Glutamatergic neuron (in vitro differentiated cells): ENCODE measurements at regions not wholly inside any gene's neighbourhood (a gene's known extent, or its start where the extent isn't known, plus 50 kb on each side); places are given as distances from the start of the nearest gene placed in this dataset.
"Not testable (repeated sequence)": the region's sequence is repeated elsewhere in the genome, so short reads cannot be mapped to it uniquely, and the experiment has no call there.

Source experiments
- DNase-seq: peaks from one replicate; pipeline ENCODE4 v3.0.0; 2022
- H3K27ac Mint-ChIP-seq: one replicate; pipeline ENCODE4 v1.8.0; 2020; ENCODE audit warnings: mild to moderate bottlenecking, mixed read lengths, inconsistent platforms; ENCODE audit not compliant: unreplicated experiment
- H3K27me3 Mint-ChIP-seq: one replicate; pipeline ENCODE4 v1.8.0; 2020; ENCODE audit warnings: mild to moderate bottlenecking, moderate library complexity, mixed read lengths, inconsistent platforms; ENCODE audit not compliant: unreplicated experiment
- H3K36me3 Mint-ChIP-seq: one replicate; pipeline ENCODE4 v1.8.0; 2020; ENCODE audit warnings: mild to moderate bottlenecking, mixed read lengths, inconsistent platforms; ENCODE audit not compliant: unreplicated experiment
- H3K4me1 Mint-ChIP-seq: one replicate; pipeline ENCODE4 v1.8.0; 2020; ENCODE audit warnings: mild to moderate bottlenecking, low read depth, mixed read lengths, inconsistent platforms; ENCODE audit not compliant: unreplicated experiment
- H3K4me3 Mint-ChIP-seq: one replicate; pipeline ENCODE4 v1.8.0; 2020; ENCODE audit warnings: mild to moderate bottlenecking, mixed read lengths, inconsistent platforms; ENCODE audit not compliant: unreplicated experiment
- H3K9me3 Mint-ChIP-seq: one replicate; pipeline ENCODE4 v1.8.0; 2020; ENCODE audit warnings: mild to moderate bottlenecking, moderate library complexity, mixed read lengths, inconsistent platforms; ENCODE audit not compliant: unreplicated experiment
- CTCF ChIP-seq: fragments of 200-600 bp; sonication (generic); IDR thresholded peaks from one replicate; pipeline ENCODE4 v1.5.0; 2021; ENCODE audit not compliant: partially characterized antibody, unreplicated experiment

GRCh38 chr5:116880150-116880549 is 305.5 kb upstream of the SEMA6A start:
- H3K36me3 Mint-ChIP-seq: no peaks in the 10 kb centered on the region
- peaks cover 3% of the 10 kb centered on the region for H3K4me1 Mint-ChIP-seq
- no peak overlapping the region for H3K27ac Mint-ChIP-seq
- no peak for DNase-seq
- no peak overlapping the region for H3K4me3 Mint-ChIP-seq
- TF ChIP-seq CTCF: no peak
- peaks cover 4% of the 10 kb centered on the region for H3K27me3 Mint-ChIP-seq
- no peaks in the 10 kb centered on the region for H3K9me3 Mint-ChIP-seq

GRCh38 chr5:116876240-116876840 is 301.7 kb upstream of the SEMA6A start:
- DNase-seq: no peak
- TF ChIP-seq CTCF: no peak
- H3K36me3 Mint-ChIP-seq: no peaks in the 10 kb centered on the region
- H3K27me3 Mint-ChIP-seq: no peaks in the 10 kb centered on the region
- no peaks in the 10 kb centered on the region for H3K9me3 Mint-ChIP-seq
- H3K27ac Mint-ChIP-seq: no peak overlapping the region
- H3K4me3 Mint-ChIP-seq: no peak overlapping the region
- no peaks in the 10 kb centered on the region for H3K4me1 Mint-ChIP-seq

- peaks cover 1% of the 10 kb centered on the region for H3K9me3 Mint-ChIP-seq
- H3K27ac Mint-ChIP-seq: no peak overlapping the region
- DNase-seq: no peak
- peaks cover 13% of the 10 kb centered on the region for H3K36me3 Mint-ChIP-seq
- H3K4me3 Mint-ChIP-seq: no peak overlapping the region
- no peak for TF ChIP-seq CTCF
- H3K4me1 Mint-ChIP-seq: no peaks in the 10 kb centered on the region
- H3K27me3 Mint-ChIP-seq: no peaks in the 10 kb centered on the region
These were observed 298.4 kb upstream of the SEMA6A start for GRCh38 chr5:116872986-116873385.

GRCh38 chr5:116872486-116872885 is 297.9 kb upstream of the SEMA6A start:
- TF ChIP-seq CTCF: no peak
- Mint-ChIP-seq H3K4me3 (no peak overlapping the region), H3K27me3 (no peaks in the 10 kb centered on the region), H3K4me1 (no peaks in the 10 kb centered on the region), H3K27ac (no peak overlapping the region), H3K9me3 (peaks cover 1% of the 10 kb centered on the region), H3K36me3 (peaks cover 13% of the 10 kb centered on the region)
- no peak for DNase-seq

GRCh38 chr5:116867825-116868224 is 293.2 kb upstream of the SEMA6A start:
- not testable (repeated sequence) for H3K4me1 Mint-ChIP-seq, H3K27ac Mint-ChIP-seq

More at GRCh38 chr5:116867825-116868224, 293.2 kb upstream of the SEMA6A start:
- not testable (repeated sequence) for H3K27me3 Mint-ChIP-seq, H3K9me3 Mint-ChIP-seq, H3K4me3 Mint-ChIP-seq, DNase-seq
- peaks cover 17% of the 10 kb centered on the region for H3K36me3 Mint-ChIP-seq
